ENCODE measurements at regions not wholly inside any gene's neighbourhood (a gene's known extent, or its start where the extent isn't known, plus 50 kb on each side); places are given as distances from the start of the nearest gene placed in this dataset.
"Not testable (repeated sequence)": the region's sequence is repeated elsewhere in the genome, so short reads cannot be mapped to it uniquely, and the experiment has no call there.

DNA sequence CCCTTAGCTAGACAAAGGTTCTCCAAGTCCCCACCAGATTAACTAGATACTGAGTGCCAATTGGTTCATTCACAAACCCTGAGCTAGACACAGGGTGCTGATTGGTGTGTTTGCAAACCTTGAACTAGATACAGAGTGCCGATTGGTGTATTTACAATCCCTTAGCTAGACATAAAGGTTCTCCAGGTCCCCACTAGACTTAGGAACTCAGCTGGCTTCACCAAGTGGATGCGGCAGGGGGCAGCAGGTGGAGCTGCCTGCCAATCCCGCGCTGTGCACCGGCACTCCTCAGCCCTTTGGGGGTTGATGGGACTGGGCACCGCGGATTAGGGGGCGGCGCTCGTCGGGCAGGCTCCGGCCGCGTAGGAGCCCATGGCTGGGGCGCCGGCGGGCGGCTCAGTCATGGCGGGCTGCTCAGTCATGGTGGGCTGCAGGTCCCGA lies 157.6 kb downstream of the KLRB1 start:
- H3K9me3 ChIP-seq (ENCODE audit: control insufficient read depth, insufficient read depth, low read length); H3K36me3 ChIP-seq (ENCODE audit: control insufficient read depth, insufficient read depth, low read length); H3K27me3 ChIP-seq (ENCODE audit: control insufficient read depth, insufficient read depth, low read length); H3K4me1 ChIP-seq (ENCODE audit: control insufficient read depth, insufficient read depth, low read length); H3K4me3 ChIP-seq (ENCODE audit: low read length); H3K27ac ChIP-seq (ENCODE audit: low read length); DNase-seq (ENCODE audit: low read depth, low spot score): not testable (repeated sequence)
- WGBS (ENCODE audit: insufficient coverage, insufficient read length) = no CpG with 5 or more reads among the region's 20 CpGs

DNA sequence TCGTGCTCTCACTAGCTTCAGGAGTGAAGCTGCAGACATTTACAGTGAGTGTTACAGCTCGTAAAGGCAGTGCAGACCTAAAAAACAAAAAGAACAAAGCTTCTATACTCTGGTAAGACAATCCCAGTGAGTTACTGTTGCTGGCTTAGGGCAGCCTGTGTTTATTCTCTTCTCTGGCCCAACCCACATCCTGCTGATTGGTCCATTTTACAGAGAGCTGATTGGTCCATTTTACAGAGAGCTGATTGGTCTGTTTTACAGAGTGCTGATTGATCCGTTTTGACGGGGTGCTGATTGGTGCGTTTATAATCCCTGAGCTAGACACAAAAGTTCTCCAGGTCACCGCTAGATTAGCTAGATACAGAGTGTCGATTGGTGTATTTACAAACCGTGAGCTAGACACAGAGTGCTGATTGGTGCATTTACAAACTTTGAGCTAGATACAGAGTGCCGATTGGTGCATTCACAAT lies 158.0 kb downstream of the KLRB1 start:
- H3K36me3 ChIP-seq (ENCODE audit: control insufficient read depth, insufficient read depth, low read length); H3K27me3 ChIP-seq (ENCODE audit: control insufficient read depth, insufficient read depth, low read length); H3K4me3 ChIP-seq (ENCODE audit: low read length); H3K27ac ChIP-seq (ENCODE audit: low read length); DNase-seq (ENCODE audit: low read depth, low spot score); H3K9me3 ChIP-seq (ENCODE audit: control insufficient read depth, insufficient read depth, low read length); H3K4me1 ChIP-seq (ENCODE audit: control insufficient read depth, insufficient read depth, low read length): not testable (repeated sequence)
- no CpG with 5 or more reads among the region's 9 CpGs for WGBS (ENCODE audit: insufficient coverage, insufficient read length)

DNA sequence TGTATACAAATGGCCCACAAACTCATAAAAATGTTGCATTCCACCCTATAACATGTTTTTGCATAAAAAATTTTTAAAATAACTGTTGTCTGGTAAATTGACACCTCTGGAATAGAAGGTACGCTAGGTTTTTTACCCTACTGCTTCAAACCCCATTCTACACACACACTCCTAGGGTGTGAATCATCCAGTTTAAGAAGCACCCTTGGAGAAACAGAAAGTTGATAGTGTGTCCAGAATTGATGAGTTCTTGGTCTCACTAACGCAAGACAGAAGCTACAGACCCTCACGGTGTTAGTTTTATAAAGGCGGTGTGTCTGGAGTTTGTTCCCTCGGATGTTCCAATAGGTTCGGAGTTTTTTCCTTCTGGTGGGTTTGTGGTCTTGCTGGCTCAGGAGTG lies 158.5 kb downstream of the KLRB1 start:
- no peak overlapping the region for H3K27ac ChIP-seq (ENCODE audit: low read length)

DNA sequence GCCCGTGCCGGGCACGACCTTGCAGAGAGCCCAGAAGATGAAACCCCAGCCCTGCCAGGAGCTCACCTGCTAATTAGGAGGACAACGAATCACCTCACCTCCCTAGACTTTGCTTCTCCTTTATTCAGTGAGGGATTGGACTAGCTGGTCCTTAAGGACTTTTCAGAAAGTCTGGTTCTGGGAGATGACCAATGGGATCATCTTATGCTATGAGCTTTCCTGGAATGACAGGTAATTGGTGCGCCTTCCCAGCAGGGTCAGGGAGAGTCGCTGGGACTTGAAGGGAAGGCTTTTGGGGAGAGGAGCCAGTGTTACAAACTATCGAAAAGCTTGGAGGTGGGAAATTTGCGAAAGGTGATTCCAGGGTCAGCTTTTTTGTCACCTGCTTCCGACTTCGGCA lies 159.1 kb downstream of the KLRB1 start:
- H3K27ac ChIP-seq (ENCODE audit: low read length); DNase-seq (ENCODE audit: low read depth, low spot score); H3K27me3 ChIP-seq (ENCODE audit: control insufficient read depth, insufficient read depth, low read length); H3K36me3 ChIP-seq (ENCODE audit: control insufficient read depth, insufficient read depth, low read length); H3K9me3 ChIP-seq (ENCODE audit: control insufficient read depth, insufficient read depth, low read length); H3K4me1 ChIP-seq (ENCODE audit: control insufficient read depth, insufficient read depth, low read length): not testable (repeated sequence)
- peak overlapping the region; percentile 62; the same call in 1 of the 2 replicates for H3K4me3 ChIP-seq (ENCODE audit: low read length)
- WGBS (ENCODE audit: insufficient coverage, insufficient read length) = no CpG with 5 or more reads among the region's 10 CpGs

More for the DNA sequence above, 158.5 kb downstream of the KLRB1 start:
- H3K27me3 ChIP-seq (ENCODE audit: control insufficient read depth, insufficient read depth, low read length) = no peaks in the 10 kb centered on the region
- H3K4me3 ChIP-seq (ENCODE audit: low read length) = no peak overlapping the region
- H3K4me1 ChIP-seq (ENCODE audit: control insufficient read depth, insufficient read depth, low read length) = no peaks in the 10 kb centered on the region
- no peaks in the 10 kb centered on the region for H3K9me3 ChIP-seq (ENCODE audit: control insufficient read depth, insufficient read depth, low read length)
- DNase-seq (ENCODE audit: low read depth, low spot score) = no peak
- no peaks in the 10 kb centered on the region for H3K36me3 ChIP-seq (ENCODE audit: control insufficient read depth, insufficient read depth, low read length)
- no CpG with 5 or more reads among the region's 6 CpGs for WGBS (ENCODE audit: insufficient coverage, insufficient read length)

DNA sequence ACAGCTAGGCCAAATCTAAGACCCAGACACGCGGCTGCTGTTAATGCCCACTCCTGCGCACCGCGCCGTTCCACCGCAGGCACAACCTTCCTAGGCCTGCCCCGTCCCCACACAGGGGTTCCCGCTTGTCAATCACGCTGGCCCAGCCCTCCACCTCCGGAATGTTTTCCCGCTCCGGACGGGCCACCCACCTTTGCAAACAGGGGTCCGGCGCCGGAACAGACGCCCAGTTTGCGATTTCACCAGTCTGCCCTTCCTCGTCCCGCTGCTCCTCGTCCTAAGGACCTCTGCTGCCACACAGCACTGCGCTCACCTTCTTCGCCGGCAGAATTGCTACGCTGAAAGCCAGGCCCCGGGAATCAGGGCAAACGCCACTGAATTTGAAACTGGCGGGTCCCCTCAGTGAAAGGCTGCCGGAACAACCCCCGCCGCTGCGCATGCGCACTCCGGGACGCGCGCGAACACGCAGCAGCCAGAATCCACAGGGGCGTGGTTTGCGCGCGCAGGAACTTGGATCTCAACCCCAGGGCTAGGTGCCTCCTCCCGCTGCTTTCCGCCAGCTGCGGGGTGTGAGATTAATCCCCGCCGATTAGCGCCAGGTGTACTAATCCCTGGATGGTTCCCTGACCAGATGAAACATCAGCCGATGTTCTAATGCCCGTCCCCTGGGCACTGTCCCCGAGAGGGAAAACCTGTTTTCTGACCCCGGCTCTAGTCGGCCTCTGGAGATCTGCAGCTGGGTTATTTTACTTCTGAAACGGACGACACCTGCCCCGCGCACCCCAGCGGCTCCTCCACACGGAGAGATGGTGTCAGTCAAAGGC lies 159.7 kb downstream of the KLRB1 start:
- not testable (repeated sequence) for H3K27me3 ChIP-seq (ENCODE audit: control insufficient read depth, insufficient read depth, low read length); H3K9me3 ChIP-seq (ENCODE audit: control insufficient read depth, insufficient read depth, low read length); H3K27ac ChIP-seq (ENCODE audit: low read length); H3K4me1 ChIP-seq (ENCODE audit: control insufficient read depth, insufficient read depth, low read length); H3K36me3 ChIP-seq (ENCODE audit: control insufficient read depth, insufficient read depth, low read length)
- DNase-seq (ENCODE audit: low read depth, low spot score) = peak; percentile 35
- H3K4me3 ChIP-seq (ENCODE audit: low read length) = peak overlapping the region; percentile 62; the same call in 1 of the 2 replicates
- WGBS (ENCODE audit: insufficient coverage, insufficient read length) = no CpG with 5 or more reads among the region's 61 CpGs

DNA sequence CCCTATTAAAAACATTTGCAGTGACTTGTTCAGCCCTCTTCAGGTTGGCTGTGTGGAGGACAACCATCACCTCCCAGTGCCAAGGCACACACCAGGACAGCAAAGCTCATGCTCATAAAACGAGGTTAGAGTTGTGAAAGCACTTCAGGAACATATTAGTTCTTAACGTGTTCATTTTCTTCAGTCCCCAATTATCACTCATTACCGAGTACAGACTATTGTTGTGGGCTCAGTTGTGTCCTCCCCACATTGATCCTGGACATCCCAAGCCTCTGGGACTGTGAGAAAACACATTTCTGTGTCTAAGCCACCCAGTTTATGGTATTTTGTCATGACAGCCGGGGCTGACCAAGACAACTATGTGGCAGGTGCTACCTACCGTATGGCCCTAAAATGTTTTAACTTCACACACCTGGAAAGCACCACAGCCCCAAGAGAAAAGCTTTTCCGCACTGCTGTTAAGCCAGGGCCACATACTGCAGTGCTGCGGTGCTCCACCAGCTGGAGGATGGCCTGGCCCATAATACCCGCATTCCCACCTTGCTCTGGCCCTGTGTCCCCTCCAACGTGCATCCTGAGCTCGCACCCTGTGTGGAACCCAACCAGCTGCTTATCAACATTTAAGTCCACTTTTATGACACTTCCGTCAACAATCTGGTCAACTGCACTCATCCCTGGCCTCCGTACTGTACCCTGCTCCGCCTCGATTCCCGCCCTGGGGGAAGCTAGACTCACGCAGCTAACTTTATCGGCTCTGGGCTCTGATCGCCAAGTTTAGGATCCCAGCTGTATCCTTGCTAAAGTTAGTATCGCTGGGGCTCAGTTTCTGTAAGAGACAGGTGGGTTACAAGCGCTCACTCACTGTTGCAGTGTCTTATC lies 160.6 kb downstream of the KLRB1 start:
- not testable (repeated sequence) for H3K27ac ChIP-seq (ENCODE audit: low read length); H3K4me1 ChIP-seq (ENCODE audit: control insufficient read depth, insufficient read depth, low read length); H3K36me3 ChIP-seq (ENCODE audit: control insufficient read depth, insufficient read depth, low read length); H3K27me3 ChIP-seq (ENCODE audit: control insufficient read depth, insufficient read depth, low read length); DNase-seq (ENCODE audit: low read depth, low spot score); H3K9me3 ChIP-seq (ENCODE audit: control insufficient read depth, insufficient read depth, low read length)
- no CpG with 5 or more reads among the region's 20 CpGs for WGBS (ENCODE audit: insufficient coverage, insufficient read length)
- H3K4me3 ChIP-seq (ENCODE audit: low read length) = peak overlapping the region; percentile 62; the same call in 1 of the 2 replicates

DNA sequence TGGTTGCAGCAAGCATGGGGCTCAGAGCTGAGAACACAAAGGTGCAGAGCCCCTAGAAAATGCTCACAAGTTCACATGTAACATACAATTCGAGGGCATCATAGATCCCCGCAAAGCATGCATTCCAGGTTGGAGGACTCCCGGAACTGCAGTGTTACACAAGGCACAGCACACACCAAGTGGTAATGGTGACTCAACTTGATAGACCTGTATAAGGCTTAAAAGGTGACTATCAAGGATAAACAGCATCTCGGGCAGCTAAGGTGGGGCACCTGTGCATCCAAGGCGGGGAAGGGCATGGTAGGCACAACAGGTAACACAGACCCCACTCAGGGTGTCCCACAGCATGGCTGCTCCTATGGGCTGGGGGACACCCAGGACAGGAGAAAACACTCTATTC lies 167.3 kb downstream of the KLRB1 start:
- WGBS (ENCODE audit: insufficient coverage, insufficient read length) = no CpG with 5 or more reads among the region's 5 CpGs
- not testable (repeated sequence) for H3K4me3 ChIP-seq (ENCODE audit: low read length); H3K27ac ChIP-seq (ENCODE audit: low read length); DNase-seq (ENCODE audit: low read depth, low spot score); H3K4me1 ChIP-seq (ENCODE audit: control insufficient read depth, insufficient read depth, low read length); H3K9me3 ChIP-seq (ENCODE audit: control insufficient read depth, insufficient read depth, low read length); H3K27me3 ChIP-seq (ENCODE audit: control insufficient read depth, insufficient read depth, low read length); H3K36me3 ChIP-seq (ENCODE audit: control insufficient read depth, insufficient read depth, low read length)

DNA sequence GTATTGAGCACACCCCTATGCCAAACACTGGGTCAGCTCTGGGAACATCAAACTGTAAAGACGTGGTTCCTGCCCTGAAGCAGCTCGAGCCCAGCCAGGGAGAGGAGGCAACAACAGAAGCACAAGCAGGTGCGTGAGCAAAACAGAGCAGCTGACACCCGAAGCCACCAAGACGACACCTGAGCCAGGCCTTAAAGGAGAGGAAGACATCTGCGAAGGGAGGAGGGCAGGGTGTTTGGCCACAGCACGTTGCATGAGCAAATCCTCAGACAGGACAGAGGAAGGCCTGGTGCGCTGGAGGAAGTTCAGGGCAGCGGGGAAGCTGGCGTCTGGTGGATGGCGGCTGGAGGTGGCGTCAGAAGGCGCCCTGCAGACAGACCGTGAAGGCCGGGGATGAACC lies 172.0 kb downstream of the KLRB1 start:
- H3K4me3 ChIP-seq (ENCODE audit: low read length); DNase-seq (ENCODE audit: low read depth, low spot score); H3K4me1 ChIP-seq (ENCODE audit: control insufficient read depth, insufficient read depth, low read length); H3K27ac ChIP-seq (ENCODE audit: low read length); H3K36me3 ChIP-seq (ENCODE audit: control insufficient read depth, insufficient read depth, low read length); H3K9me3 ChIP-seq (ENCODE audit: control insufficient read depth, insufficient read depth, low read length); H3K27me3 ChIP-seq (ENCODE audit: control insufficient read depth, insufficient read depth, low read length): not testable (repeated sequence)
- no CpG with 5 or more reads among the region's 15 CpGs for WGBS (ENCODE audit: insufficient coverage, insufficient read length)

DNA sequence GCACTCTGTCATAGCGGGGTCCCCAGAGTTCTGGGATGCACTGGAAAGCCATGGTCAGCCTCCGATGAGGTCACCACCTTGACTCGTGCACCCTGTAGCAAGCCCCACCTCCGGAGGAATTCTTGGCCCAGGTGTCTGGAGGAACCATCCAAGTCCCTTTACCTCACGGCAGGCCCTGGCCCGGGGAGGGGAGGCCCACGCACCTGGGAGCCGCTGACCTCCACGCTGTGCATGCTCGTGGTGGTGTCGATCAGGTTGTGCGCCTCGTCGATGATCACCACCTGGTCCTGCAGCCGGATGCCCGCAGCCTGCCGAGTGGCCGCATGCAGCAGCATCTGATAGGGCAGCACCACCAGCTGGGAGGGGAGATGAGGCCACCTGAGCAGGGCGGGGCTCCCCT lies 177.3 kb downstream of the KLRB1 start:
- not testable (repeated sequence) for H3K27me3 ChIP-seq (ENCODE audit: control insufficient read depth, insufficient read depth, low read length); DNase-seq (ENCODE audit: low read depth, low spot score); H3K9me3 ChIP-seq (ENCODE audit: control insufficient read depth, insufficient read depth, low read length); H3K27ac ChIP-seq (ENCODE audit: low read length); H3K4me3 ChIP-seq (ENCODE audit: low read length); H3K36me3 ChIP-seq (ENCODE audit: control insufficient read depth, insufficient read depth, low read length); H3K4me1 ChIP-seq (ENCODE audit: control insufficient read depth, insufficient read depth, low read length)
- WGBS (ENCODE audit: insufficient coverage, insufficient read length) = no CpG with 5 or more reads among the region's 19 CpGs

DNA sequence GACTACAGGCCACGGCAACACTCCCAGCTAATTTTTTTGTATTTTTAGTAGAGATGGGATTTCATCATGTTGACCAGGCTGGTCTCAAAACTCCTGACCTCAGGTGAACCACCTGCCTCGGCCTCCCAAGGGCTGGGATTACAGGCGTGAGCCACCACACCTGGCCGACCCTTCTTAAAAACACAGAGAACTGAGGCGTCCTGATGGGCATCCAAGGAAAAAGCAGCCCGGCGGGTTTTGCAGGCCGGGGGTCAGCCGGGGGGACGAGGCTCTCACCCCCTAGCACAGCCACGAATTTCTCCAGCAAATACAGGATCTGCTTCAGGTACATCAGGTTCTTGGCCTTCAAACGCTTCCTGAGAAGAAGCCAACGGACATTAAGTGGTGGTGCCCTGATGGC lies 178.9 kb downstream of the KLRB1 start:
- not testable (repeated sequence) for H3K4me1 ChIP-seq (ENCODE audit: control insufficient read depth, insufficient read depth, low read length); H3K36me3 ChIP-seq (ENCODE audit: control insufficient read depth, insufficient read depth, low read length); H3K9me3 ChIP-seq (ENCODE audit: control insufficient read depth, insufficient read depth, low read length); DNase-seq (ENCODE audit: low read depth, low spot score); H3K27me3 ChIP-seq (ENCODE audit: control insufficient read depth, insufficient read depth, low read length); H3K27ac ChIP-seq (ENCODE audit: low read length); H3K4me3 ChIP-seq (ENCODE audit: low read length)
- WGBS (ENCODE audit: insufficient coverage, insufficient read length) = no CpG with 5 or more reads among the region's 13 CpGs
